Hepatocyte (in vitro differentiated cells): ENCODE measurements at regions not wholly inside any gene's neighbourhood (a gene's known extent, or its start where the extent isn't known, plus 50 kb on each side); places are given as distances from the start of the nearest gene placed in this dataset.

ENCODE experiments used
- DNase-seq: peaks from one replicate; pipeline ENCODE4 v3.0.0-alpha.2; 2016; ENCODE audit warnings: low spot score
- H2AFZ ChIP-seq: fragments of 200-600 bp; sonication (generic); 2 replicates; pipeline ENCODE4 v1.6.0; 2016; ENCODE audit warnings: antibody characterized with exemption, mild to moderate bottlenecking
- H3K27ac ChIP-seq: fragments of 200-600 bp; sonication (generic); 2 replicates; pipeline ENCODE4 v1.5.1; 2016; ENCODE audit warnings: mild to moderate bottlenecking
- H3K27me3 ChIP-seq: fragments of 200-600 bp; sonication (generic); 2 replicates; pipeline ENCODE4 v1.6.1; 2016
- H3K36me3 ChIP-seq: fragments of 200-600 bp; sonication (generic); replicated peaks from 2 replicates; pipeline ENCODE4 v1.5.1; 2016; ENCODE audit warnings: low read depth; ENCODE audit not compliant: insufficient read depth
- H3K4me1 ChIP-seq: fragments of 200-600 bp; sonication (generic); 2 replicates; pipeline ENCODE4 v1.5.1; 2016; ENCODE audit warnings: mild to moderate bottlenecking, moderate library complexity; ENCODE audit not compliant: insufficient read depth
- H3K4me2 ChIP-seq: fragments of 200-600 bp; sonication (generic); 2 replicates; pipeline ENCODE4 v1.6.0; 2016
- H3K4me3 ChIP-seq: fragments of 200-600 bp; sonication (generic); 2 replicates; pipeline ENCODE4 v1.5.1; 2016; ENCODE audit warnings: mild to moderate bottlenecking
- H3K79me2 ChIP-seq: fragments of 200-600 bp; sonication (generic); 2 replicates; pipeline ENCODE4 v1.6.0; 2017; ENCODE audit warnings: mild to moderate bottlenecking
- H3K9me2 ChIP-seq: fragments of 200-600 bp; sonication (generic); replicated peaks from 2 replicates; pipeline ENCODE4 v1.6.0; 2017; ENCODE audit warnings: mild to moderate bottlenecking; ENCODE audit not compliant: insufficient read depth
- H3K9me3 ChIP-seq: fragments of 200-600 bp; sonication (generic); 2 replicates; pipeline ENCODE4 v1.5.1; 2016; ENCODE audit warnings: low read depth, mild to moderate bottlenecking
- H4K20me1 ChIP-seq: fragments of 200-600 bp; sonication (generic); 2 replicates; pipeline ENCODE4 v1.6.0; 2016; ENCODE audit warnings: mild to moderate bottlenecking; ENCODE audit not compliant: insufficient read depth, poor library complexity, severe bottlenecking
- EZH2 ChIP-seq: fragments of 200-600 bp; sonication (generic); IDR thresholded peaks from 2 replicates; pipeline ENCODE4 v1.6.1; 2016; ENCODE audit warnings: antibody characterized with exemption, mild to moderate bottlenecking, borderline replicate concordance
- EZH2phosphoT487 ChIP-seq: fragments of 200-600 bp; sonication (generic); IDR thresholded peaks from one replicate; pipeline ENCODE4 v1.6.1; 2018; ENCODE audit warnings: antibody characterized with exemption, mild to moderate bottlenecking, low read depth, moderate library complexity; ENCODE audit not compliant: unreplicated experiment, severe bottlenecking
- WGBS: methylation state at CpG from one replicate; pipeline ENCODE4 v1.1.6; 2016; ENCODE audit warnings: low lambda C conversion rate; ENCODE audit errors: missing lambda C conversion rate; 5-methylcytosine and 5-hydroxymethylcytosine counted together
- TF ChIP-seq, protein P1 (sequence below): fragments of 200-600 bp; sonication (generic); IDR thresholded peaks from 2 replicates; pipeline ENCODE4 v1.5.1; 2016; ENCODE audit warnings: antibody characterized with exemption, mild to moderate bottlenecking; ENCODE audit not compliant: poor library complexity

DNA sequence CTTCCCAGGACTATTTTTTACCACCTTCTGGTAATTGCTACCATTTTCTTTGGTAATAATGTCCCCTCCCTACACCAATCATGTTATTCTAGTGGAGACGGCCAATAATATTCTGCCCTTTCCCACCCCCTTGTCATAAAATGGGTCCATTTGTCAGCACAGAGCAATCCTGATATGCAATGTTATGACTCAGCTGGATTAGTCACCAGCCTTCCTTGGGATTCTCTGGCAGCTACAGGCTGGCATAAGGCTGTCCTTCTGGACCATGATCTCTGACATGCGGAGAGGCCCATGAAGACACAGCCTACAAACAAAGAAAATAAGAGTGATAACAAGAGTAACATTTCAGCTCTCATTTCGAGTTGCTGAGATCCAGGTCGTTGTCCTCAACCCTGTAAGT is 222.0 kb upstream of the CPNE8 start:
- Histone ChIP-seq H4K20me1 (no peaks in the 10 kb centered on the region), H2AFZ (no peak overlapping the region), H3K4me2 (peak overlapping the region; percentile 35), H3K27ac (peak overlapping the region; percentile 56), H3K27me3 (no peaks in the 10 kb centered on the region), H3K9me2 (no peaks in the 10 kb centered on the region), H3K9me3 (no peaks in the 10 kb centered on the region), H3K4me1 (peaks cover 6% of the 10 kb centered on the region), H3K79me2 (no peaks in the 10 kb centered on the region), H3K36me3 (no peaks in the 10 kb centered on the region), H3K4me3 (no peak overlapping the region)
- TF ChIP-seq, protein P1, sequence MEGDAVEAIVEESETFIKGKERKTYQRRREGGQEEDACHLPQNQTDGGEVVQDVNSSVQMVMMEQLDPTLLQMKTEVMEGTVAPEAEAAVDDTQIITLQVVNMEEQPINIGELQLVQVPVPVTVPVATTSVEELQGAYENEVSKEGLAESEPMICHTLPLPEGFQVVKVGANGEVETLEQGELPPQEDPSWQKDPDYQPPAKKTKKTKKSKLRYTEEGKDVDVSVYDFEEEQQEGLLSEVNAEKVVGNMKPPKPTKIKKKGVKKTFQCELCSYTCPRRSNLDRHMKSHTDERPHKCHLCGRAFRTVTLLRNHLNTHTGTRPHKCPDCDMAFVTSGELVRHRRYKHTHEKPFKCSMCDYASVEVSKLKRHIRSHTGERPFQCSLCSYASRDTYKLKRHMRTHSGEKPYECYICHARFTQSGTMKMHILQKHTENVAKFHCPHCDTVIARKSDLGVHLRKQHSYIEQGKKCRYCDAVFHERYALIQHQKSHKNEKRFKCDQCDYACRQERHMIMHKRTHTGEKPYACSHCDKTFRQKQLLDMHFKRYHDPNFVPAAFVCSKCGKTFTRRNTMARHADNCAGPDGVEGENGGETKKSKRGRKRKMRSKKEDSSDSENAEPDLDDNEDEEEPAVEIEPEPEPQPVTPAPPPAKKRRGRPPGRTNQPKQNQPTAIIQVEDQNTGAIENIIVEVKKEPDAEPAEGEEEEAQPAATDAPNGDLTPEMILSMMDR, result no peak
- TF ChIP-seq EZH2, result no peak
- no peak for TF ChIP-seq EZH2phosphoT487
- peak; percentile 72 for DNase-seq
- WGBS, result 56% methylated on average over 4 of the region's 4 CpGs

DNA sequence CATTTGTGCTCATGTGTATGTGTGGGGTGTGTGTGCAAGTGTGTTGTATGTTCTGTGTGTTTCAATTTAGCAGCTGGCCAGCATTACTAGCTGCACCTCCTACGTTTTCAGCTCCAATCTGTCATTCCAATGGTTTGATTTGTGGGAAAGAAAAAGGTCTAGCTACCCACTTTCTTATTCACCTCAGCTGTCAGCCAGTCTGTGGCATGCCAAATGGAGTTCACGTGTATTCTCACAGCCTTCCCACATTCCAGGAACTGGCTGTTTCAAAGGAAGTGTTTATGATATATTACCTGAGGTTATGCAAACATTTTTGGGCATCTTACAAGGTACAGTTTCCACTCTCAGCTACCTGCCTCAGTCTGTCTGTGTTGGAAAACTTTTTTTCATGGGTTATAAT is 220.2 kb upstream of the CPNE8 start:
- Histone ChIP-seq H3K9me3 (no peaks in the 10 kb centered on the region), H3K36me3 (no peaks in the 10 kb centered on the region), H4K20me1 (no peaks in the 10 kb centered on the region), H3K27me3 (no peaks in the 10 kb centered on the region), H3K4me3 (no peak overlapping the region), H3K4me2 (no peak overlapping the region), H3K4me1 (peaks cover 6% of the 10 kb centered on the region), H3K79me2 (no peaks in the 10 kb centered on the region), H2AFZ (no peak overlapping the region), H3K9me2 (no peaks in the 10 kb centered on the region), H3K27ac (no peak overlapping the region)
- TF ChIP-seq EZH2 (no peak), EZH2phosphoT487 (no peak)
- TF ChIP-seq, protein P1, result no peak
- no peak for DNase-seq
- 44% methylated on average over 2 of the region's 2 CpGs for WGBS

DNA sequence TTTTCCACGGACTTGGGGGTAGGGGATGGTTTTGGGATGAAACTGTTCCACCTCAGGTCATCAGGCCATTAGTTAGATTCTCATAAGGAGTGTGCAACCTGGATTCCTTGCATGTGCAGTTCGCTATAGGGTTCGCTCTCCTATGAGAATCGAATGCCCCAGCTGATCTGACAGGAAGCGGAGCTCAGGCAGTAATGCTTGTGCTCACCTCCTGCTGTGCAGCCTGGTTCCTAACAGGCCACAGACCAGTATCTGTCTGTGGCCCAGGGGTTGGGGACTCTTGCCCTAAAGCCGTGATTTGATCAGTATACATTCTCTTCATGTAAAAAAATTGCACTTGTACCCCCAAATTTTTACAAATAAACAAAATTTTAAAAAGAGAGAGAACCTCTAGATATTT is 219.4 kb upstream of the CPNE8 start:
- H2AFZ ChIP-seq, result no peak overlapping the region
- H4K20me1 ChIP-seq, result no peaks in the 10 kb centered on the region
- H3K4me1 ChIP-seq, result peaks cover 6% of the 10 kb centered on the region
- no peak for DNase-seq
- H3K4me3 ChIP-seq, result no peak overlapping the region
- no peaks in the 10 kb centered on the region for H3K79me2 ChIP-seq
- H3K27me3 ChIP-seq, result no peaks in the 10 kb centered on the region
- H3K27ac ChIP-seq, result no peak overlapping the region
- no peak for TF ChIP-seq EZH2
- no peak for TF ChIP-seq EZH2phosphoT487
- TF ChIP-seq, protein P1, result no peak
- no peaks in the 10 kb centered on the region for H3K9me3 ChIP-seq
- WGBS, result 93% methylated on average over 6 of the region's 6 CpGs
- no peak overlapping the region for H3K4me2 ChIP-seq
- no peaks in the 10 kb centered on the region for H3K36me3 ChIP-seq
- no peaks in the 10 kb centered on the region for H3K9me2 ChIP-seq

DNA sequence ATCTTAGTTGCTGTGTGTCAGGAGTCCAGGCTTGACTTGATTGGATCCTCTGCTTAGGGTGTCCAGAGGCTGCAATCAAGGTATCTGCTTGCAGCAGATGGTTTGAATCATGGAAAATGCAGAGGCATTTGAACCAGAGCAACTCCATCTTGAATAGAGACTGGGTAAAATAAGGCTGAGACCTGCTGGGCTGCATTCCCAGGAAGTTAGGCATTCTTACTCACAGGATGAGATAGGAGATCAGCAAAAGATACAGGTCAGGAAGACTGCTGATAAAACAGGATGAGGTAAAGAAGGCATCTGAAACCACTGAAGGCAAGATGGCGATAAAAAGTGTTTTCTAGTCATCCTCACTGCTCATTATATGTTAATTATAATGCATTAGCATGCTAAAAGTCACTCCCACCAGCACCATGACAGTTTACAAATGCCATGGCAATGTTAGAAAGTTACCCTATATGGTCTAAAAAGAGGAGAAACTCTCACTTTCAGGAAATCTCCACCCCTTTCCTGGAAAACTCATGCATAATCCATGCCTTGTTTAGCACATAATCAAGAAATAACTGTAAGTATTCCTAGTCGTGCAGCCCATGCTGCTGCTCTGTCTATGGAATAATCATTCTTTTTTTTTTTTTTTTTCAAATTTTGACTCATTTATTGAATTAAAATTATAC is 218.3 kb upstream of the CPNE8 start:
- no peaks in the 10 kb centered on the region for H4K20me1 ChIP-seq
- no peaks in the 10 kb centered on the region for H3K79me2 ChIP-seq
- H3K4me2 ChIP-seq, result no peak overlapping the region
- H3K36me3 ChIP-seq, result no peaks in the 10 kb centered on the region
- no peak for DNase-seq
- no peaks in the 10 kb centered on the region for H3K9me2 ChIP-seq
- H3K4me3 ChIP-seq, result no peak overlapping the region
- H3K27ac ChIP-seq, result no peak overlapping the region
- H3K27me3 ChIP-seq, result no peaks in the 10 kb centered on the region
- WGBS, result 26% methylated on average over 2 of the region's 2 CpGs
- TF ChIP-seq, protein P1, result no peak
- no peak for TF ChIP-seq EZH2phosphoT487
- TF ChIP-seq EZH2, result no peak
- H3K9me3 ChIP-seq, result no peaks in the 10 kb centered on the region
- H2AFZ ChIP-seq, result no peak overlapping the region
- peaks cover 6% of the 10 kb centered on the region for H3K4me1 ChIP-seq
